B cell (primary cell): ENCODE measurements at regions not wholly inside any gene's neighbourhood (a gene's known extent, or its start where the extent isn't known, plus 50 kb on each side); places are given as distances from the start of the nearest gene placed in this dataset.

Experiments used
- ATAC-seq: fragments of 200-7000 bp; cut with Tn5 transposase; one replicate; pipeline ENCODE4 v1.10.0; 2021; ENCODE audit warnings: low read depth, mild to moderate bottlenecking, moderate number of reproducible peaks, moderate library complexity
- CTCF ChIA-PET: fragments of 350-600 bp; sonication (Branson Sonifier 250); formaldehyde crosslinking; loops from one replicate; lab custom pipeline; 2021; ENCODE audit warnings: antibody characterized with exemption, inconsistent platforms; lab: Charles Lee
- POLR2A ChIA-PET: fragments of 350-600 bp; sonication (Branson Sonifier 250); formaldehyde crosslinking; loops from one replicate; lab custom pipeline; 2021; ENCODE audit warnings: antibody characterized with exemption; lab: Charles Lee
- DNase-seq: peaks from one replicate; pipeline ENCODE4 v3.0.0; 2013
- H2AFZ ChIP-seq: 2 replicates; pipeline ENCODE4 v1.6.1; 2012; ENCODE audit warnings: mild to moderate bottlenecking, low read depth, low read length; ENCODE audit not compliant: insufficient read depth, poor library complexity, severe bottlenecking
- H3K27ac ChIP-seq, 2 donors: 1 replicate in 1 of 2; 2 replicates in 1 of 2; pipeline ENCODE4 v1.5.1; 2012 to 2013; ENCODE audit warnings: low read length in 2 of 2, mild to moderate bottlenecking in 2 of 2, moderate library complexity in 1 of 2
- H3K27me3 ChIP-seq, 4 experiments: fragments of 200-600 bp in 1 of 4; sonication (generic) in 1 of 4; replicated peaks in 1 of 4; 1 replicate in 2 of 4; 2 replicates in 2 of 4; pipeline versions ENCODE4 v1.6.1 to v1.7.0; 2013 to 2016; ENCODE audit warnings: low read length in 3 of 4, mild to moderate bottlenecking in 2 of 4, mixed read lengths in 1 of 4, moderate library complexity in 1 of 4; ENCODE audit not compliant: insufficient read depth in 4 of 4, control insufficient read depth in 3 of 4; ENCODE audit errors: control extremely low read depth in 1 of 4
- H3K36me3 ChIP-seq, 2 experiments: replicated peaks in 1 of 2; 1 replicate in 1 of 2; 2 replicates in 1 of 2; pipeline versions ENCODE4 v1.6.1 to v1.7.1; 2013; ENCODE audit warnings: low read length in 1 of 2; ENCODE audit not compliant: insufficient read depth in 2 of 2, control insufficient read depth in 1 of 2; ENCODE audit errors: control extremely low read depth in 1 of 2, extremely low read depth in 1 of 2
- H3K4me1 ChIP-seq, 2 donors: fragments of 200-600 bp in 1 of 2; sonication (generic) in 1 of 2; 1 replicate in 1 of 2; 2 replicates in 1 of 2; pipeline versions ENCODE4 v1.5.1 to v1.6.1; 2013 to 2017; ENCODE audit warnings: low read length in 2 of 2; ENCODE audit not compliant: control insufficient read depth in 2 of 2, insufficient read depth in 2 of 2
- H3K4me2 ChIP-seq: replicated peaks from 2 replicates; pipeline ENCODE3; 2012; ENCODE audit warnings: mild to moderate bottlenecking, low read depth, low read length; ENCODE audit not compliant: poor library complexity, severe bottlenecking
- H3K4me3 ChIP-seq, 5 experiments: fragments of 200-600 bp in 1 of 5; sonication (generic) in 1 of 5; 1 replicate in 3 of 5; 2 replicates in 2 of 5; pipeline versions ENCODE4 v1.5.1 to v1.7.0; 2011 to 2016; ENCODE audit warnings: low read length in 4 of 5, mild to moderate bottlenecking in 4 of 5, low read depth in 2 of 5, control low read depth in 1 of 5, moderate library complexity in 1 of 5; ENCODE audit not compliant: insufficient read depth in 1 of 5; ENCODE audit errors: control extremely low read depth in 1 of 5, extremely low read depth in 1 of 5
- H3K79me2 ChIP-seq: fragments of 200-600 bp; sonication (generic); one replicate; pipeline ENCODE4 v1.6.0; 2016; ENCODE audit warnings: low read length; ENCODE audit not compliant: control insufficient read depth, insufficient read depth
- H3K9ac ChIP-seq: fragments of 200-600 bp; sonication (generic); 2 replicates; pipeline ENCODE4 v1.6.1; 2017; ENCODE audit warnings: mild to moderate bottlenecking, low read length, moderate library complexity
- H3K9me3 ChIP-seq, 3 donors: one replicate each; pipeline versions ENCODE4 v1.6.1 to v1.7.1; 2013; ENCODE audit warnings: low read length in 2 of 3; ENCODE audit not compliant: control insufficient read depth in 2 of 3, insufficient read depth in 1 of 3; ENCODE audit errors: control extremely low read depth in 1 of 3
- H4K20me1 ChIP-seq: 2 replicates; pipeline ENCODE4 v1.6.0; 2012; ENCODE audit warnings: mild to moderate bottlenecking, low read length; ENCODE audit not compliant: insufficient read depth, control insufficient read depth, poor library complexity, severe bottlenecking
- H3K27ac Mint-ChIP-seq: one replicate; pipeline ENCODE4 v1.8.0; 2021; ENCODE audit warnings: mixed read lengths
- H3K27me3 Mint-ChIP-seq: one replicate; pipeline ENCODE4 v1.8.0; 2021; ENCODE audit warnings: mixed read lengths
- H3K4me1 Mint-ChIP-seq: one replicate; pipeline ENCODE4 v1.8.0; 2021; ENCODE audit warnings: mixed read lengths
- H3K4me3 Mint-ChIP-seq: one replicate; pipeline ENCODE4 v1.8.0; 2021; ENCODE audit warnings: mixed read lengths
- H3K9me3 Mint-ChIP-seq: one replicate; pipeline ENCODE4 v1.8.0; 2022; ENCODE audit warnings: mixed read lengths; ENCODE audit not compliant: insufficient read depth
- EZH2 ChIP-seq: IDR thresholded peaks from 2 replicates; pipeline ENCODE4 v1.6.1; 2012; ENCODE audit warnings: borderline replicate concordance, low read depth, mild to moderate bottlenecking, moderate library complexity, low read length; ENCODE audit not compliant: insufficient read depth, poor library complexity, severe bottlenecking
- WGBS: methylation state at CpG from one replicate; pipeline ENCODE4 v1.1.5; 2013; ENCODE audit warnings: missing lambda C conversion rate; ENCODE audit not compliant: insufficient coverage; 5-methylcytosine and 5-hydroxymethylcytosine counted together
- intact Hi-C: fragments of 100-400 bp; cut with micrococcal nuclease; formaldehyde crosslinking; loops from one replicate; pipeline ENCODE4 v1.10.0; 2022
- TF ChIP-seq, protein P1 (sequence below): fragments of 200-600 bp; IDR thresholded peaks from one replicate; pipeline ENCODE4 v1.8.0; 2022; ENCODE audit warnings: antibody characterized with exemption, mild to moderate bottlenecking

DNA sequence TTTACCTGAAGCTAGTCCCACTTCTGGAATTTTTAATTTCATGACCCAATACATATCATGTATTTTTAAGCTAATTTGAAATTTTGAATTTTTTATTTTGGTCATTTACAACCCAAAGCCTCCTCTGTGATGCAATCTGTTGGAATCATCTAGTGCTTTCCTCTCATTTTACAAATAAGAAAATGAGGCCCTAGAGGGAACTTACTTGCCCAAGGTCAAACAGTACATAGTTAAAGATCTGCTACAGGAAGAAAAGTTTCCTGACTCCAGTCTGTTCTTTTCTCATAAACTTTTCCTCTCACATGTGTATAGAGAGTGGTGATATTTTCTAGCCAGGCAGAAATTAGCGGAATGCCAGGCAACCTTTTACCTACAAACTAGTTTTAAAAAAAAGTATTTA is 59.3 kb upstream of the DPT start:
- Histone ChIP-seq H3K36me3 (no peaks in the 10 kb centered on the region), H3K4me3 (no peak overlapping the region), H2AFZ (no peak overlapping the region), H3K79me2 (no peaks in the 10 kb centered on the region), H3K27me3 (no peaks in the 10 kb centered on the region), H3K4me2 (no peak overlapping the region), H3K9me3 (no peaks in the 10 kb centered on the region), H3K9ac (no peak overlapping the region), H3K4me1 (no peaks in the 10 kb centered on the region), H3K27ac (no peak overlapping the region), H4K20me1 (no peaks in the 10 kb centered on the region)
- Mint-ChIP-seq H3K27ac (no peak overlapping the region), H3K27me3 (peaks cover 15% of the 10 kb centered on the region), H3K4me3 (no peak overlapping the region), H3K4me1 (no peaks in the 10 kb centered on the region), H3K9me3 (no peaks in the 10 kb centered on the region)
- POLR2A ChIA-PET, result no interaction called here
- no CpG with 5 or more reads among the region's 1 CpG for WGBS
- CTCF ChIA-PET, result no interaction called here
- no peak for DNase-seq
- TF ChIP-seq, protein P1, sequence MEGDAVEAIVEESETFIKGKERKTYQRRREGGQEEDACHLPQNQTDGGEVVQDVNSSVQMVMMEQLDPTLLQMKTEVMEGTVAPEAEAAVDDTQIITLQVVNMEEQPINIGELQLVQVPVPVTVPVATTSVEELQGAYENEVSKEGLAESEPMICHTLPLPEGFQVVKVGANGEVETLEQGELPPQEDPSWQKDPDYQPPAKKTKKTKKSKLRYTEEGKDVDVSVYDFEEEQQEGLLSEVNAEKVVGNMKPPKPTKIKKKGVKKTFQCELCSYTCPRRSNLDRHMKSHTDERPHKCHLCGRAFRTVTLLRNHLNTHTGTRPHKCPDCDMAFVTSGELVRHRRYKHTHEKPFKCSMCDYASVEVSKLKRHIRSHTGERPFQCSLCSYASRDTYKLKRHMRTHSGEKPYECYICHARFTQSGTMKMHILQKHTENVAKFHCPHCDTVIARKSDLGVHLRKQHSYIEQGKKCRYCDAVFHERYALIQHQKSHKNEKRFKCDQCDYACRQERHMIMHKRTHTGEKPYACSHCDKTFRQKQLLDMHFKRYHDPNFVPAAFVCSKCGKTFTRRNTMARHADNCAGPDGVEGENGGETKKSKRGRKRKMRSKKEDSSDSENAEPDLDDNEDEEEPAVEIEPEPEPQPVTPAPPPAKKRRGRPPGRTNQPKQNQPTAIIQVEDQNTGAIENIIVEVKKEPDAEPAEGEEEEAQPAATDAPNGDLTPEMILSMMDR, result no peak
- no peak for TF ChIP-seq EZH2
- ATAC-seq, result no peak
- intact Hi-C loops, result no loop called here

DNA sequence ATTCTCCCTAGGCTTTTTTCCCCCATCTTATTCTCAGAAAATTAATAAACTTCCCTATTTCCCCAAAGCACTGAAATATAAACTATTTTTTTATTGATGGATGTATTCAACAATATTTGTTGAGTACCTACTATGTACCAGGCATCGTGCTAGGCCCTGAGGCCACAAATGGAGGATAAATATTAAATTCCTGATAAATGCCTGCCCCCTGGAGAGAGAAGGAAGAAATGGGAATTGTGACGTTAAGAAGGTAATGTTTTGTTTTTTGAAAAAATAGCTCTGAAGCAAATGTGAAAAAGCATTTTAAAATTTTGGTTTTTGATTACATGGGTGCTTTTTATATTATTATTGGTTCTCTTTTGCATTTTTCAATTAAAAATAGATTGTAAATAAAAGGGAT is 60.5 kb upstream of the DPT start:
- Mint-ChIP-seq H3K9me3 (no peaks in the 10 kb centered on the region), H3K4me1 (no peaks in the 10 kb centered on the region), H3K27ac (no peak overlapping the region), H3K4me3 (no peak overlapping the region), H3K27me3 (peaks cover 15% of the 10 kb centered on the region)
- ChIA-PET CTCF (interaction anchor here (0.7 kb wide), 1 partner anchor 447 kb away, joined by 3 read pairs; no protein-coding TSS in a partner anchor), POLR2A (no interaction called here)
- Histone ChIP-seq H3K4me3 (no peak overlapping the region), H3K4me1 (no peaks in the 10 kb centered on the region), H3K4me2 (no peak overlapping the region), H3K9me3 (no peaks in the 10 kb centered on the region), H3K27me3 (no peaks in the 10 kb centered on the region), H4K20me1 (no peaks in the 10 kb centered on the region), H3K79me2 (no peaks in the 10 kb centered on the region), H3K36me3 (no peaks in the 10 kb centered on the region), H3K9ac (no peak overlapping the region), H3K27ac (no peak overlapping the region), H2AFZ (no peak overlapping the region)
- DNase-seq (no peak), ATAC-seq (no peak)
- intact Hi-C loops, result no loop called here
- TF ChIP-seq, protein P1, result no peak
- no peak for TF ChIP-seq EZH2
- WGBS, result no CpG with 5 or more reads among the region's 2 CpGs
